Colonic mucosa (tissue), 4 donors: ENCODE measurements at regions not wholly inside any gene's neighbourhood (a gene's known extent, or its start where the extent isn't known, plus 50 kb on each side); places are given as distances from the start of the nearest gene placed in this dataset.

Source experiments
- DNase-seq: peaks from one replicate; pipeline ENCODE4 v3.0.0-alpha.2; 2020
- H3K27ac ChIP-seq: fragments of 200-600 bp; one replicate; pipeline ENCODE4 v1.8.0; 2021
- H3K27me3 ChIP-seq: fragments of 200-600 bp; one replicate; pipeline ENCODE4 v1.8.0; 2021
- H3K36me3 ChIP-seq: fragments of 200-600 bp; one replicate; pipeline ENCODE4 v1.8.0; 2021
- H3K4me1 ChIP-seq: fragments of 200-600 bp; one replicate; pipeline ENCODE4 v1.8.0; 2021; ENCODE audit warnings: mild to moderate bottlenecking
- H3K4me3 ChIP-seq: fragments of 200-600 bp; one replicate; pipeline ENCODE4 v1.8.0; 2021
- H3K9ac ChIP-seq, 2 donors: one replicate each; pipeline ENCODE4 v1.7.0; 2013; ENCODE audit warnings: control low read depth in 2 of 2, low read depth in 2 of 2, low read length in 2 of 2
- H3K9me3 ChIP-seq: fragments of 200-600 bp; one replicate; pipeline ENCODE4 v1.8.0; 2021
- intact Hi-C: fragments of 100-400 bp; cut with DNase I; formaldehyde crosslinking; loops from one replicate; pipeline ENCODE4 v1.14.1; 2022
- TF ChIP-seq, protein P1 (sequence below): fragments of 200-600 bp; IDR thresholded peaks from one replicate; pipeline ENCODE4 v1.8.0; 2022; ENCODE audit warnings: antibody characterized with exemption, mild to moderate bottlenecking
- donor health status: healthy.
- donor health status: DM: no; HTN: no; CAD: no.
- donor health status: DM: no; HTN: no; CAD: no.

DNA sequence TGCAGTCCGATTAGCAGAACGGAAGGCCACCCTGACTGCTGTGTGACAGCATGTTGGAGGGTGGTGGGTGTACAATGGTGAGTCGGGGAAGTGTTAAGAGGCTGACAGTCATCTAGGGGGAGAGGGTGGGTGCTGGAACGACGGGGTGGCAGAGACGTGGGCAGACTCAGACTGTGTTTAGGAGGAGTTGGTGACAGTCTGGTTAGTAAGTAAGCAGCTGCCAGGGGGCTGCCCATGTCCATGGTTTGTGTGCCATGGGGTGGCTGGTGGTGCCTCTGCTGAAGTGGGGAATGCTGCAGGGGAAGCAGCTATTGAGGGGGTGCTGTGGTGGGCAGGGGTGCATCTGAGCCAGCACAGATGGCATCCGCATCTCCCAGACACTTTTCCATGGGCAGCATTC lies 51.3 kb upstream of the BOD1 start:
- DNase-seq, result no peak
- H3K4me3 ChIP-seq, result no peak overlapping the region
- no peaks in the 10 kb centered on the region for H3K36me3 ChIP-seq
- H3K9ac ChIP-seq, result no peak overlapping the region
- H3K27ac ChIP-seq, result no peak overlapping the region
- H3K9me3 ChIP-seq, result no peaks in the 10 kb centered on the region
- H3K4me1 ChIP-seq, result no peaks in the 10 kb centered on the region
- intact Hi-C loops, result no loop called here
- TF ChIP-seq, protein P1, sequence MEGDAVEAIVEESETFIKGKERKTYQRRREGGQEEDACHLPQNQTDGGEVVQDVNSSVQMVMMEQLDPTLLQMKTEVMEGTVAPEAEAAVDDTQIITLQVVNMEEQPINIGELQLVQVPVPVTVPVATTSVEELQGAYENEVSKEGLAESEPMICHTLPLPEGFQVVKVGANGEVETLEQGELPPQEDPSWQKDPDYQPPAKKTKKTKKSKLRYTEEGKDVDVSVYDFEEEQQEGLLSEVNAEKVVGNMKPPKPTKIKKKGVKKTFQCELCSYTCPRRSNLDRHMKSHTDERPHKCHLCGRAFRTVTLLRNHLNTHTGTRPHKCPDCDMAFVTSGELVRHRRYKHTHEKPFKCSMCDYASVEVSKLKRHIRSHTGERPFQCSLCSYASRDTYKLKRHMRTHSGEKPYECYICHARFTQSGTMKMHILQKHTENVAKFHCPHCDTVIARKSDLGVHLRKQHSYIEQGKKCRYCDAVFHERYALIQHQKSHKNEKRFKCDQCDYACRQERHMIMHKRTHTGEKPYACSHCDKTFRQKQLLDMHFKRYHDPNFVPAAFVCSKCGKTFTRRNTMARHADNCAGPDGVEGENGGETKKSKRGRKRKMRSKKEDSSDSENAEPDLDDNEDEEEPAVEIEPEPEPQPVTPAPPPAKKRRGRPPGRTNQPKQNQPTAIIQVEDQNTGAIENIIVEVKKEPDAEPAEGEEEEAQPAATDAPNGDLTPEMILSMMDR, result no peak
- H3K27me3 ChIP-seq, result no peaks in the 10 kb centered on the region

DNA sequence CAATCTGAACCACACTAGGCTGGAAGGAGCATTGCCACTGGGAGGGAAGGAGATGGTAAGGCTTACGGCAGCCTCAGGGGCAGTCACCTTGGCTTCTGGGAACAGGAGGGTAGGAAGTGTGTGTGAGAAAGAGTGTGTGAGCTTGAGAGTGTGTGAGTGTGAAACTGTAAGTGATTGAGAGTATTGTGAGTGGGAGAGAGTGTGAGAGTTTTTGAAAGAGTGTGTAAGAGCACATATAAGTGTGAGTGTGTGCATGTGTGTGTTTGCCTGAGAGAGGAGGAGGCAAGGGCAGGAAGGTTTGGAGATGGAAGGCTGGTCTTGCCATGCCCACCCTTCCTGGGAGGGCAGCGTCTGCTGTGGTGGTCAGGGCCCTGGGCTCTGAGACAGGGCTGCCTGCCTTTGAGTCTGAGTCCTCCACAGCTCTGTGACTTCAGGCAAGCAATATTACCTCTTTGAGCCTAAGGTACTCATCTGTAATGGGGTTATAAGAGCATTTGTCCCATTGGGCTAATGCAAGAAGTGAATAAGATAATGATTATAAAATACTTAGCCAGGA lies 51.9 kb upstream of the BOD1 start:
- no peaks in the 10 kb centered on the region for H3K36me3 ChIP-seq
- DNase-seq, result no peak
- no peaks in the 10 kb centered on the region for H3K27me3 ChIP-seq
- intact Hi-C loops, result no loop called here
- H3K4me1 ChIP-seq, result no peaks in the 10 kb centered on the region
- H3K9me3 ChIP-seq, result no peaks in the 10 kb centered on the region
- H3K27ac ChIP-seq, result no peak overlapping the region
- TF ChIP-seq, protein P1, result no peak
- H3K4me3 ChIP-seq, result no peak overlapping the region
- no peak overlapping the region for H3K9ac ChIP-seq

DNA sequence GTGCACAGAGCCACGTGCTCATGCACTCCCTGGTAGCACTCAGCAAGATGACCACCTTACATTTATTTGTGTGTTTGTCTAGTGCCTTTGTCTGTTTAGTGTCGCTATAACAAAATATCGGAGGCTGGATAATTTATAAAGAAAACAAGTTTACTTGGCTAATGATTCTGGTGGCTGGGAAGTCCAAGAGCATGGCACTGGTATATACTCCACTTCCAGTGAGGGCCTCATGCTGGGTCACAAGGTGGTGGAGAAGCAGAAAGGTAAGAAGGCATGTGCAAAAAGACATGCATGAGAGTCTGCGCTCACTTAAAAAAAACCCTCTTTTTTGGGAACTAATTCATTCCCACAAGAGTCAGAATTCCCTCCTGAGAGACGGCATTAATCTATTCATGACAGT lies 52.5 kb upstream of the BOD1 start:
- Histone ChIP-seq H3K36me3 (no peaks in the 10 kb centered on the region), H3K4me1 (no peaks in the 10 kb centered on the region), H3K27ac (no peak overlapping the region), H3K9ac (no peak overlapping the region), H3K27me3 (no peaks in the 10 kb centered on the region), H3K9me3 (no peaks in the 10 kb centered on the region), H3K4me3 (no peak overlapping the region)
- intact Hi-C loops, result no loop called here
- no peak for DNase-seq
- TF ChIP-seq, protein P1, result no peak

DNA sequence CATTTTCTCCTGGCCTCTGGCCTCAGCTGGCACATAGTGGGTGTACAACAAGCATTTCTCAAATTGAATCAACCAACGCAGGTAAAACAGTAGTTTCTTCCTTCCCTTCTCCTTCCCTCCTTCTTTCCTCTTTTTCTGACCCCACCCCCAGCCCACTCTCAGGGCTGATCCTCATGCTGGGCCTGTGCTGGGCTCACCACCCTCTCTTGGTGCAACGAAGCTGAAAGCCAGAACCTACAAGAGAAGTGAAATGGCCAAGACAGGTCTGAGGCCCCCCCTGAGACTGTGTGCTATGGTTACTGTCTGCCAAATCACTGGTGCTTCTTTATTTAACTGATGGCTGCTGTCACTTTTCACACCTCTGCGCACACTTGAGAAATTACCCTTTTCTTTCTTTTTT lies 53.0 kb upstream of the BOD1 start:
- H3K4me3 ChIP-seq, result no peak overlapping the region
- no peak for DNase-seq
- H3K9me3 ChIP-seq, result no peaks in the 10 kb centered on the region
- no peaks in the 10 kb centered on the region for H3K36me3 ChIP-seq
- H3K9ac ChIP-seq, result no peak overlapping the region
- no peak overlapping the region for H3K27ac ChIP-seq
- intact Hi-C loops, result no loop called here
- TF ChIP-seq, protein P1, result no peak
- H3K27me3 ChIP-seq, result no peaks in the 10 kb centered on the region
- H3K4me1 ChIP-seq, result no peaks in the 10 kb centered on the region

DNA sequence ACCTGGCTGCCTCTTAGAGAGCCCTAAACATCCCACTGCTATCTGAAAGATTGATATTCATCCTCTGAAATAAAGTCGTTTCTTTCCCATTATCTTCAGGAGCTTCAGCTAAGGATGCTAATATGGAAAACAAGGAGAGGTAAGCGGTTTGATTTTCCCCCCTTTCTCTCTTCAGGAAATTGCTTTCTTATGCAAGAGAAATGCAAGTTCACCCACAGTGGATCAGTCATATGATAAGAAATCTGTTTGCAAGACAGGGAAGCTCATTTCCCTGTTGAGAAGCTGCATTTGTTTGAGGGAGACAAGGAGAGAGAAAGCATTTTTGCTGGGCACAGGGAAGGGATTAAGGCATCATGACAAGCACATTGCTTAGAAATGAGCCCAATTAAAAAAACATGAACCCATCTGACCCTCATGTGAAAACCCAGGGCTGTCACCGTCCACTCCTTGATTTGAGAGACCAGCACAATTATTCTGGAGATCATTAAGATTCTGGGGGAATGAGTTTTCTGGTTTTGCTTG lies 53.7 kb upstream of the BOD1 start:
- Histone ChIP-seq H3K9me3 (no peaks in the 10 kb centered on the region), H3K27ac (no peak overlapping the region), H3K36me3 (no peaks in the 10 kb centered on the region), H3K9ac (no peak overlapping the region), H3K4me1 (no peaks in the 10 kb centered on the region), H3K4me3 (no peak overlapping the region), H3K27me3 (no peaks in the 10 kb centered on the region)
- TF ChIP-seq, protein P1, result no peak
- intact Hi-C loops, result no loop called here
- DNase-seq, result no peak
